ENCODE measurements at regions not wholly inside any gene's neighbourhood (a gene's known extent, or its start where the extent isn't known, plus 50 kb on each side); places are given as distances from the start of the nearest gene placed in this dataset.

DNA sequence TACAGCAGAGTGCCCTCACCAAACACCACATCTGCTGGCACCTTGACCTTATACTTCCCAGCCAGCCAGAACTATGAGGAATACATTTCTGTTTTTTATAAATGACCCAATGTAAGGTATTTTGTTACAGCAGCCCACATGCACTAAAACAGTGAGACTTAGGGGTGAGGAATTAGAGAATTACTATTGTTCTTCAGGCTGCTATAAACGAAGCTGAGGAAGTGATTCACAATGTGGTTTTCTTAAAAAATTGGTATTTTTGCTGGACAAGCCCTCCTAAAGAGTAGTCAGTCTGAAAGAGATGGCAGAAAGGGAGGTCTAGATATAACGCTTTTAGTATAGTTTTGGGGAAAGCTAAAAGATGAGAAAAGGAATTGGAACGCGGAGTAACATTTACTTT lies 101.0 kb downstream of the SLITRK6 start:
- TF ChIP-seq, protein P1, sequence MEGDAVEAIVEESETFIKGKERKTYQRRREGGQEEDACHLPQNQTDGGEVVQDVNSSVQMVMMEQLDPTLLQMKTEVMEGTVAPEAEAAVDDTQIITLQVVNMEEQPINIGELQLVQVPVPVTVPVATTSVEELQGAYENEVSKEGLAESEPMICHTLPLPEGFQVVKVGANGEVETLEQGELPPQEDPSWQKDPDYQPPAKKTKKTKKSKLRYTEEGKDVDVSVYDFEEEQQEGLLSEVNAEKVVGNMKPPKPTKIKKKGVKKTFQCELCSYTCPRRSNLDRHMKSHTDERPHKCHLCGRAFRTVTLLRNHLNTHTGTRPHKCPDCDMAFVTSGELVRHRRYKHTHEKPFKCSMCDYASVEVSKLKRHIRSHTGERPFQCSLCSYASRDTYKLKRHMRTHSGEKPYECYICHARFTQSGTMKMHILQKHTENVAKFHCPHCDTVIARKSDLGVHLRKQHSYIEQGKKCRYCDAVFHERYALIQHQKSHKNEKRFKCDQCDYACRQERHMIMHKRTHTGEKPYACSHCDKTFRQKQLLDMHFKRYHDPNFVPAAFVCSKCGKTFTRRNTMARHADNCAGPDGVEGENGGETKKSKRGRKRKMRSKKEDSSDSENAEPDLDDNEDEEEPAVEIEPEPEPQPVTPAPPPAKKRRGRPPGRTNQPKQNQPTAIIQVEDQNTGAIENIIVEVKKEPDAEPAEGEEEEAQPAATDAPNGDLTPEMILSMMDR (IDR thresholded peaks at IDR 0.05): no peak

DNA sequence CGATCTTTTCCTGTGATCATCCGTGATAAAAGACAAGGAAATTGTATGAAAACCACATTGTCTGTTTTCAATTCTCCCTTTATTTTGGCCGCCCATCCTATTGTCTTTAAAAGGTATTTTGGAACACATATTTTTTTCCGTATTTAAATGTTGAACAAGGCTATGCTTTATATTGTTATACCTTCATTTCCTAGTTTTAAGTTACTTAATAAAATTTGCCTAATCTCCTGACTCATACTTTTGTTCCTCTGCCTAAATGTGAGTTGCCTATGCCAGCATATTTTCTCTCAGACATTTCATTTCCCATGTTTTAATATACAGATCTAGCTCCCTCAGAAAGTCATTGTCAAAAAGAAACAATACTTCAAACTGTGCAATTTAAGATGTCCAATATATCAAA lies 104.2 kb downstream of the SLITRK6 start:
- TF ChIP-seq, protein P1 (IDR thresholded peaks at IDR 0.05): no peak

GRCh38 chr13:85693889-85694511 lies 105.2 kb downstream of the SLITRK6 start:
- TF ChIP-seq, protein P1 (IDR thresholded peaks at IDR 0.05): no peak

DNA sequence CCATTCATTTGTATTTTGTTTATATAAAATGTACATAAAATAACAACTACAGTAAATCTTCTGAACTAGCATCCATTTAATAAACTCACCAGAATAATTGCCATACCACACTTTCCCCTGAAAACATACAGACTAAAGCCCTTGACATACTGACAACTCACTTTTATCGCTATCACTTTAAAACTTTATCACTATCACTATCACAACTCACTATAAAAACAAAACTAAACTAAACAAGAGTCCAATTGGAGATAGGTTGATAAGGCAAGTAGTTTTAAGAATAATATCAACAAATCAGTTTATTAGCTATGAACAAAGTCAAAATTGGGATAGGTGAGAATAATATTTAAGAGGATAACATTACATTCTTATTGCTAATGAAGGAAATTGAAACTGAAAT lies 108.9 kb downstream of the SLITRK6 start:
- TF ChIP-seq, protein P1 (IDR thresholded peaks at IDR 0.05): no peak

GRCh38 chr13:85685436-85685835 lies 113.8 kb downstream of the SLITRK6 start:
- TF ChIP-seq, protein P1 (IDR thresholded peaks at IDR 0.05): no peak

GRCh38 chr13:85675151-85675907 lies 123.9 kb downstream of the SLITRK6 start:
- TF ChIP-seq, protein P1 (IDR thresholded peaks at IDR 0.05): no peak

DNA sequence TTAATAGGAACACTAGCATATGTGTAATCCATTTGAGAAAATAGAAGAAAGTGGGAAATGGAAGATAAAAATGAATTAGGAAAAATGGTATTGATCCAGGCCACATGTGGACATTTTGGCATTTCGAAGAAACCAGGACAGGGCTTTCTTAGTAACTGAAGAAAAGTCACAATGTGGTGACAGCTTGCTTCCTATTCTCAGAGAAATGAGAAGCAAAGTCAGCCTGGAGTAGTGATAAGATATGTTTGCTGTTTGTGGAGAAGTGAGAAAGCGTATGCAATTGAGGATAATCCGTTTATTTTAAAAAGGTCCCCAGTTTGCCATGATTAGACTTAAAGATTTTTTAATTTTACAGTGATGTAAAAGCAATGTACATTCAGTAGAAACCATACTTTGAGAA lies 127.9 kb downstream of the SLITRK6 start:
- TF ChIP-seq, protein P1 (IDR thresholded peaks at IDR 0.05): no peak

Measured in LNCAP (cell line).